GM21367 (cell line): ENCODE measurements at regions not wholly inside any gene's neighbourhood (a gene's known extent, or its start where the extent isn't known, plus 50 kb on each side); places are given as distances from the start of the nearest gene placed in this dataset.

ENCODE experiments used
- ATAC-seq: cut with Tn5 transposase; IDR thresholded peaks from one replicate; pipeline ENCODE4 v1.9.1; 2021; ENCODE audit not compliant: unreplicated experiment

- ATAC-seq: no peak
Observed at GRCh38 chr18:75926811-75927210, 499.3 kb upstream of the SMIM21 start.

DNA sequence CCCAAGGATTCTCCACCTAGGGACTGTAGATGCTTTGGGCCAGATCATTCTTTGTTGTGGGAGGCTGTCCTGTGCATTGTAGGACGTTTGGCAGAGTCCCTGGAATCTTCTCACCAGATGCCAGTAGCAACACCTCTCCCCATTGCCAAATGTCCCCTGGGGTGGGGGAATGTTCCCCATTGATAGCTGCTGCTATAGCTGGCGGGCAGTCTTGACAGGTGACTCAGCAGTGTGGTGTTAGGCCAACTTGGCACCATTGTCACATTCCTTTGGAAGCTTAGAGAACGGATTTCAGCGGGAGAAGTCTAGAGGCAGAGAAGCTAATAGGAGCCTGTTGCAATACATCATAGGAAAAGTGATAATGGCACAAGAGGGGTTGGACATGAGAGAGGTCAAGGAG, 495.7 kb upstream of the SMIM21 start:
- no peak for ATAC-seq

DNA sequence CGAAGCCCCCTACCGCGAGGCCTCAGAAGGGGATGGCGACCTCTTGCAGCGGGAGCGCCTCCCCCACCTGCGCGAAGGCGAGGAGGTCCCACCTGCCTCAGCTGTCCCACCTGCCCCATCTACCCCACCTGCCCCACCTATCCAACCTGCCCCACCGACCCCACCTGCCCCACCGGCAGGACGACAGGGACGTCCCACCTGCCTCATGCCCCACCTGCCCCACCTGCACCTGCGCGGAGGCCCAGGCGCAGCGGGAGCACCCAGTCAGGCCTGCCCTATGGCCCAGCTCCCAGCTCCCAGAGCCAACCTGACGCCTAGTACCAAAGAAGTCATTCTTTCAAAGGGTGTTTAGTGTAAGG, 489.1 kb upstream of the SMIM21 start:
- no peak for ATAC-seq

GRCh38 chr18:75915941-75916623, 488.6 kb upstream of the SMIM21 start:
- no peak for ATAC-seq

GRCh38 chr18:75912829-75913228, 485.3 kb upstream of the SMIM21 start:
- no peak for ATAC-seq

DNA sequence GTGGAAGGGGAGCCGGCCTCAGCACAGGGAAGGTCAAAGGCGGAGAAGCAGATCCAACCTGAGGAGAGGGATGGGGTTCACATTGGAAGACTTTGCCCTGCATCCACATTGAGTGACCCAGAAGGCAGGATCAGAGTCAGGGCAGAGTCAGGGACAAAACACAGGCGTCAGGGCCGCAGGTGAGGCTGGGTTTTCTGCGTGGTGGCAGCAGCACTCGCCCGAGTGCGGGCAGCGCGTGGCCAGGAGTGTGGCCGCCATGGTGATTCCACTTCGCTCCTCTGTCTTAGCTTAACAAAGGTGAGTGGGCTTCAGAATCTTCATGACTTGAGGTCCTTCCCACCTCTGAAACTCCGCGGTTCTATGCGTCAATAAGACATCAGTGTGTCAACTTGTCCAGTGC, 476.9 kb upstream of the SMIM21 start:
- ATAC-seq: no peak

DNA sequence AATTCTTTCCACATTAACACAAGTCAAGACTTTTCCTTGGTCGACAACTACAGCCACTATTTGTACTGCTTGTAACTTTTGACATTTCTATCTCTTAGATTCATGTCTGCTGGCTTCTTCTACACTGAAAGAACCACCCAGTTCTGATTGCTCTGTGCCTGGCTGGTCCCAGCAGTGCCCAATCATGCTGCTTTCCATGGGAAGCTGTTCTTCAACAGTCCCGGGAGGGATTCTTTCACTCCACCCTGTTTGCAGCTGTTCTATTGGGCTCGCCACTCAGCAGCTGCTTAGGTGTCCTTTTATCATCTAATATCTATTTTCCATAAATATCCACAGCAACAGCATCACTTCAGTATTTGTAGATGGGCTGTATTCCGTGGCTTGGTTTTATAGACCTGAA, 471.1 kb upstream of the SMIM21 start:
- ATAC-seq: no peak

GRCh38 chr18:75897386-75897785, 469.9 kb upstream of the SMIM21 start:
- ATAC-seq: no peak

- no peak for ATAC-seq
Observed at GRCh38 chr18:75896865-75897264, 469.4 kb upstream of the SMIM21 start.

DNA sequence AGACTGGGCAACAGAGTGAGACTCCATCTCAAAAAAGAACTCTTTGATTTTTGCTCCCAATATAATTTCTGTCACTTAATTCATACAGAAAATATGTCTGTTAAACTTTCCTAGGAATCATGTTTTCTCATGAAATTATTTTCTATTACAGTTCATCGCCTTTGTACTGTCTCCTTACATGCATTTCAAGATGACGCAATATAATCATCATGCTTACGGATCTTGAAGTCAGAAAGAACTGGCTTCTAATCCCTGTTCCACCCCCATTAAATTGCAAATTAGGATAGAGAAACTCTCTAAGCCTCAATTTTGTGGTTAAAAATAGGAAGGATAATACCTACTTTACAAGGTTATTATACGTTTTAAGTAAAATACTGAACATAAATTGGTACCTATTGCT, 467.6 kb upstream of the SMIM21 start:
- no peak for ATAC-seq

DNA sequence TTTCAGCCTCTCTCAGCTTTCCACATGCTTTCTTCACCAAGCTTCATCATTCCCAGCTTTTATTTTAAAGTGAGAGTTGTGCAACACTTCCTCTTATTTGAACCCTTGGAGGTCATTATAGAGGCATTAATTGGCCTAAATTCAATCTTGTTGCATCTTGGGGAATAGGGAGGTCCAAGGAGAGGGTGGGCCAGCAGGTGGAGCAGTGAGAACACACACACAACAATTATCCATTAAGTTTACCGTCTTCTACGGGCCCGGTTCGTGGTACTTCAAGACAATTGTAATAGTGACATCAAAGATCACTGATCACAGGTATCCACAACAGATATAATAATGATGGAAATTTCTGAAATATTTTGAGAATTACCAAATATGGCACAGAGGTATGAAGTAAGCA, 457.2 kb upstream of the SMIM21 start:
- ATAC-seq: no peak

DNA sequence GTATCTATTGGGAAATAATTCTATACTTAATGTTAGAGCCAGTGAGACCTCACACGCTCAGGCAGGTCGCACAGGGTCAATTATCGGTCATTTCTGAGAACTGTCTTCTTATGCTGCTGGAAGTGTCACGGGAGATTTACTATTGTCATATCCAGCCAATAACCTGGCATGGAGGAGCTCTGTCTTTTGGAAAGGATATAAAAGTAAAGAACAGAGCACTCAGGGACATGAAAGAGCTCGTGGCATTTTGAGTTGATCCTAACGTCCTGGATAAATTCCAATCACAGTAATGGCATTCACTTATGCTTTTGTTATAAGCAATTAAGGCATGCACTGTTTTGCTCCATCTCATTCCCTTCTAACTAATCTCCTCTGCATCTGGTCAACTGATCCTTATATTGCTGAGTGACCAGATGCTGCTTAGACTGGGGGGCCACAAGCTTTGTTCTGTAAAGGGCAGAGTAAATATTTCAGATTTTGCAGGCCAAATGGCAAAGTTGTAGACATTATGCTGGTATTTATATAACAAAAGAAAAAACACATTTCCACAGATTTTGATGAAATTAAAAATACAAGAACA, 453.5 kb upstream of the SMIM21 start:
- no peak for ATAC-seq

DNA sequence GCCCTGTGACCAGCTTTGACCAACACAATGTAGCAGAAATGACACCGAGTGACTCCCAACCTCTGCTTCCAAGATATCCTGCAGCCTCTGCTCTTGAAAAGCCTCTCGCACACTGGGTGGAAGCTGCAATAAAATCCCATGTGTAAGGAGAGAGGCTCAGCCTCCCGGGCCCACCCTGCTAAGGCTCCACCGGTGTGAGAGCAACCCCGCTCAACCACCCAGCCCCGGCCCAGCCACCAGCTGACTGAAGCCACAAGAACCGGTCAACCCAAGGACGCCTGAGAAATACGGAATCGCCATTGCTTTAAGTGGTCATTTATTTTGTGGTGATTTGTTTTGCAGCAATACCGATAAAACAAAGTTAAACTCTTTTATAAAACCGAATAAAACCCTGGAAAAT, 452.8 kb upstream of the SMIM21 start:
- no peak for ATAC-seq

DNA sequence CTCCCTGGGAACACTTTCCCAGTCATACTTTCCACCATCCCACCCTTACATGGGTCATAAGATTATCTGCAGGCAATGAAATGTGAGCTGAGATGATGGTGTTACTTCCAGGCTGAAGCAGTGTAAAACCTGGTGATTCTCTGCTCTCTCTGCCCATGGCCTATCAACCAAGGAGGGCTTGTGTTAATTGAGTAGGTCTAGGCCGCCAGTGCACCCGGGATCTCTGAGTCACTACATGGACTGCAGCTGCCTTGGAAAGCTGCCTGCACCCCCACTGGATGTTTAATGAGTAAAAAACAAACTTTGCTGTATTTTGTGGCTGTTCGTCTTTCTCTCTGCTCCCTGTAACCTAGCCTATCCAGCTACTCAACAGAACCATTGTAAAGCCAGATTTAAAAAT, 451.7 kb upstream of the SMIM21 start:
- ATAC-seq: no peak

DNA sequence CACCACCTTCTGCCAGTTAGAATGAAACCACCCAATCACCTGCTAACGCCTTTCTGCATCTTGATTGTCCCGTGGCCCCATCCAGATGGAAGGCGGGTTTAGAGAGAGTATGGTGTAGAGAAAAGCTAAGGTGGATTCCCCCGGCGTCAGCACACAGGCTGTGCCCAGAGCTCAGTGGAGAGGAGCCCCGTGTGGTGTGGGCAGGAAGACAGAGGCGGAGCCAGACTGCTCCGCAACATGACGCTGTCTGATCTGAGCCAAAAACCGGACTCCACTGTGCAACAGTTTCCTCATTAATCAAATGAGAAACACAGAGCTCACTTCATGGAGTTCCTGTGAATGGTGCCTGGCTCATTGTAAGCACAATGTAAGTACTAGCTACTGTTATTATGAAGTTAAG, 448.1 kb upstream of the SMIM21 start:
- ATAC-seq: no peak

GRCh38 chr18:75874401-75875089, 447.0 kb upstream of the SMIM21 start:
- no peak for ATAC-seq

GRCh38 chr18:75871596-75871995, 444.1 kb upstream of the SMIM21 start:
- ATAC-seq: no peak

GRCh38 chr18:75869162-75869561, 441.7 kb upstream of the SMIM21 start:
- no peak for ATAC-seq

DNA sequence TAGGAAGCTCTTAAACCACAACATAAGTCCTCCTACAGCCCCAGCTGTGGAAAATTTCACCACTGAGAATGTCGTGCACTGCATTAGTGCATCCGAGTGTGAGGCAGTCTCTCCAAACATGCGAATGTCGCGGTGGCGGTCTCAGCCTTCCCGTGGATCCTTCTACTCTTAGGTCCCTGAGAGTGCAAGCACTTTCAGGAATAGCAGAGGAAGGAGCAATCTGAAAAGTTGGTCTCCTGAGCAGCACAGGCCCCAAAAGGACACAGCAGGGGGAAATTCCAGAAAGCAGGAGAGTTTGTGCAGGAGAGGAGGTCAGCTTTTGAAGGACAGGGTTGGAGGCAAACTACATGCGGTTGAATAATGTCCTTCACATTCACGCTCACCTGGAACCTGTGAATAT, 440.5 kb upstream of the SMIM21 start:
- no peak for ATAC-seq

DNA sequence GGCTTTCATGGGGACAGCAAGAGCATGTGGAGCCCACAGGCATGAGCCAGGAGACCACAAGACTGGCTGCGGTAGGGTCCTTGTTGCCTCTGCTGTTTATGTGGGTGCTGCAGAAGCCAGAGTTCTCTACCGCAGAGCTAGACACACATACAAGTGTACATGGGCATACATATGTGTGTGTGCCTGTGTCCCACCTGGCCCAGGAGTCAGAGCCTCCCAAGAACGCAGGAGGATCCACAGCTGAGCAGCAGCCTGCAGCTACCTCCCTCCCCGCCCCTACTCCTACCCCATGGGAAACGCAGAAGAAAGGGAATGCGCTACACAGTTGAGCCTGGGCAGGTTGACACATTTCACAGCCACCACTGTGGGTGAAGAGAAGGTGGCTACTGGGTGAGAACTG, 438.1 kb upstream of the SMIM21 start:
- no peak for ATAC-seq

DNA sequence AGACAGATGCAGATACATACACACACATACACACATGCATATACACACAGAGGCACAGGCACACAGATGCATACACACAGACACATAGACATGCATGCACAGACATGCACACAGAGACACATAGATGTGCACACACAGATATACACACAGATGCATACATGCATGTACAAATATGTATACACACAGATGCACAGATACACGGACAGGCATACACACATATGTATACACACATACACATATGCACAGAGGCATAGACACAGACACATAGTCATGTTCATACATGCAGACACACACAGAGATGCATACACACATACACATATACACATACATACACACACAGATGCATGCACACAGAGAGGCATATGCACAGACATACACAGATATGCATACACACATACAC, 437.3 kb upstream of the SMIM21 start:
- no peak for ATAC-seq

DNA sequence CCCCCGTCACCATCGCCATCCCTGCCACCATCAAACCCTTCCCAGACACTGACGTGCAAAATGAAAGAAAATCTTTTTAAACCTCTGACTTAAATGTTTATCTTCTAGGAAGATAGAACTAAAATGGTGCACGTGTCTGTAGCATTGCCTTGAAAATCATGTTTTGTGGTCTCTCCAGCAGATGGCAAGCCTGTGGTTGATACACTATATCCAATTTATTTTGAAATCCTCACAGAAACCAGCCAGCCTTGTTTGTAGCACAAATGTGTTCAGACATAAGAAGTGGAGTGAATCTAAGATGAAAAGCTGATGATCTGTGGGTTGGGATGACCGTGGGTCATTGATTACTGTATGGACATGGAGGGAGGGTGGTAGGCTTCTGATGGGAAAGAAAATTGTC, 436.2 kb upstream of the SMIM21 start:
- ATAC-seq: no peak

DNA sequence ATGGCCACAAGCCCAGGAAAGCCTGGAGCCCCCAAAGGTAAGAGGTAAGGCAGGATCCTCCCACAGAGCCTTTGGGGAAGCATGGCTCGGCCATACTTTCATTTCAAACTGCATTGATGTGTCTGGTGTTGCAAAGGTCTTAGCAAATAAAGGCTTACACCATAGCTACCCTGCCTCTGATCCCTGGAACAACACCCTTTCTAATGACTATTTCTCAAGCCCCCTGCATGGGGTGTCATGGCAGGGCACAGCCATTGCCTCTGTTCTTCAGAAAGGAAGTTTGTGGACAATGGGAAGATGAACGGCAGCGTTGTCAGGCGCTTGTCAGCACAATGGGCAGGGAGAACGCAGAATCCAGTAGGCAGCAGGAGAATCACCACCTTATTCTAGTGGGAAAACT, 435.0 kb upstream of the SMIM21 start:
- no peak for ATAC-seq
